Inflammatory macrophage treated with lipopolysaccharide for 4 hours (primary cell): ENCODE measurements at regions not wholly inside any gene's neighbourhood (a gene's known extent, or its start where the extent isn't known, plus 50 kb on each side); places are given as distances from the start of the nearest gene placed in this dataset.
"Not testable (repeated sequence)": the region's sequence is repeated elsewhere in the genome, so short reads cannot be mapped to it uniquely, and the experiment has no call there.

Experiments
- DNase-seq: peaks from one replicate; pipeline ENCODE4 v3.0.0-alpha.2; 2020

GRCh38 chr4:1558205-1558604 lies 125.9 kb downstream of the FAM53A start:
- DNase-seq: no peak

DNA sequence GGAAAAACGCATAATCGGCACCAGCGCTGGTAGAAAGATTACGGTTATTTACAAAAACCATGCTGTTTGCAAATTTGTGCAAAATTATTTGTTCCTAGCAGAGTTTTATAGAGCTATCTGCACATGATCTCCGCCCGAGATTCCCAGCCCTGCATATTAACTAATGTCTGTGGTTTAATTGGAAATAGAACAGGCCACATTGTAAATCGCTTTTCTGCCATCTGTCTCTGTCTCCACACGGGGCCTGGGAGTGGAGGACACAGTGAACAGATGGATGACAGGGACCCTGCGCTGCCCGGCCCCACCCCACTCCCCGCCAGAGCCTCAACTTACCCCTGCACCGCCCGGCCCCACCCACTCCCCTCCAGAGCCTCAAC lies 126.9 kb downstream of the FAM53A start:
- DNase-seq: no peak

GRCh38 chr4:1556541-1557220 lies 127.4 kb downstream of the FAM53A start:
- DNase-seq: no peak

DNA sequence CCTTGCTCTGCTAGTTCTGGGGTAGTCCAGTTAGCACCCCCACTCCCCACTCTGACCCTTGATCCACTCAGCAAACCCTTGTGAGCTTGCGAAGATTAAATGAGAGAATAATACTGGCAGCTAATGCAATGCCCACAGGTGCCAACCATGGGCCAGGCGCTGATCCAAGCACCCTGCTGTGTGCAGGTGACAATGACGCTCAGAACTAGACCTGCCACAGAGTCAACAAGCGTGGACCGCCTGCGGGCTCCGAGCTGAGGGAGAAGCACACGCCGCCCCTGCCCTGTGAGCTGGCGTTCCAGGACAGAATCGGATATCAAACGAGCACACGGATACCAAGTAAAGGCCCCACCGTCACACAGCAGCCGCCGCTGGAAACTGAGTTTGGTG lies 129.2 kb downstream of the FAM53A start:
- DNase-seq: no peak

GRCh38 chr4:1554246-1554875 lies 129.8 kb downstream of the FAM53A start:
- no peak for DNase-seq

GRCh38 chr4:1553365-1553764 lies 130.7 kb downstream of the FAM53A start:
- DNase-seq: no peak

- DNase-seq: no peak
Measured at GRCh38 chr4:1552451-1552850, 131.7 kb downstream of the FAM53A start.

GRCh38 chr4:1551211-1551610 lies 132.9 kb downstream of the FAM53A start:
- DNase-seq: no peak

DNA sequence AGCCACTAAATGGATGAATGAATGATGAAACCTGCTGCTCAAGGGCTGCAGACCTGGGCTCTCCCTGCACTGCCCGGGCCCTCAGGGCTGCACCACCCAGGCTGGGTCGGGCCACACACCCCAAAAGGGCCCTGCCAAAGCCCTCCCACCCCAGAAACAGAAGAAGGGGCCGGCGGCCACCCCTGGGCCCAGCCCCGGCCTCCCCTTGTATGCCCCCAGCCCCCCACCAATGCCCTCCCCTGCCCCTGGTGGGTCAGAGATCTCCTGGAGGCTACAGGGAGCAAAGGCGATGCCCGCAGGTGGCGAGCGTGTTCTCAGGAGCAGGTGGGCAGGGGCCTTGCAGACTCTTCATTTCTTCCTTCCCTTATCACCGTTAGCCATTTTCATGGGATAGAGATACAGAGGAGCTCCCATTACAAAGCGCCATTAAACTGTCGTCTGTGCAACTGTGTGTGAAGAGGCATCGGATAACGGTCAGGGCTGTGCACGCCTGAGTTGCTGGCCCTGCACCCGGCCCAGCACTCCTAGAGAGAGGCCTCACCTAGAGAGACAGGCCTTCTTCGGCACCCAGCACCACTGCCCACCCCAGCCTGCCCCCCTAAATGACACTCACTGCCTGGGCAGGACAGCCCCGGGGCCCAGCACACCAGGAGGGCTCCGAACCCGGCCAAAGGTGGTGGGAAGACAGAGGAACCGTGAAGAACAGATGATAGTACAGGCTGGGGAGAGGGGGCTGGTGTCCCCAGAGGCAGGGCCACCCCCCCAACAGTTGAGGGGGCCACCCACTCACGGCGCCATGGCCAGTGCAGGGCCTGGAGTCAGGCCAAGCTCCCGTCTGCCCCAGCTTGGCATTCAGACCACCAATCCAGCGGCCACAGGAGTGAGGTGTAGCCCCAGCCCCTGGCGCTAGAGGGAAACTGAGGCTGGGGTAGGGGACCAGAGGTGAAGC lies 133.7 kb downstream of the FAM53A start:
- no peak for DNase-seq

DNA sequence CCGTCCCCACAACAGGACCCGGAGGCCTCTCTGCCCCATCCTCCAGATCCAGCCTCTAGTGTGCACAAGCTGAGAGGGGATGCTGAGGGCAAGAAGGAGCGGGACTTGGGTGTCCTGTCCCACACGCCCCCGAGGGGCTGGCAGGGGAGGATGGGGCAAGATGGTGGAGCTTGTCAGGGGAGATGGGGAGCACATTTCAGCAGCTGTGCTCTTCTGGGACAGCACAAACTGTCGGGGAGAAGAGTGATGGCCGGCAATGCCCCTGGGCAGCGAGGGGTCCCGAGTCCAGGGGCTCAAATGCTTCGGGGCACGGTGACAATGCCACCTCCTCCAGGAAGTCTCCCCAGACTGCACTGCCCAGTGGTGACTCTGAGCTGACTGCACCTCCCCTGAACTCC lies 134.5 kb downstream of the FAM53A start:
- no peak for DNase-seq

- peak; percentile 6 for DNase-seq
Measured at GRCh38 chr4:1548827-1549637, 135.1 kb downstream of the FAM53A start.

- no peak for DNase-seq
Measured at GRCh38 chr4:1547856-1548826, 136.0 kb downstream of the FAM53A start.

- DNase-seq: no peak
Measured at GRCh38 chr4:1547131-1547855, 136.8 kb downstream of the FAM53A start.

DNA sequence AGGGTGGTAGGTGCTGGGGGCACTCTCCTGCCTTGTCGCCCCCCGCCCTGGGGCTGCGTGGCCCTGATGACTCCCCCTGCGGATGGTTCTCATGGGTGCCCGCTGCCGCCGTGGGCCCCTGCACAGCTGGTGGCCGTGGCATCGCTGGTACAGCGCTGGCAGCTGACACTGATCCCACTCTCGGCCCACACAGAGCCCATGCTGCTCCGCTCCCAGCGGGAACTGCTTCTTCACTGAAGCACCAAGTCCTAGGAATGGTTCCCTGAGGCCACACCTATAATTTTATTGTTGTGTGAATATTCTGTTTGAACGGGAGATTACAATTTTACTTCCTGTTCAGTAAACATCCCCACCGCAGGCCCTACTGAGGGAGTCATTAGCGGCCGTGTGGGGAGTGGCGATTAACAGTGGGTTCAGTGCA lies 138.6 kb upstream of the NKX1-1 start:
- no peak for DNase-seq

DNA sequence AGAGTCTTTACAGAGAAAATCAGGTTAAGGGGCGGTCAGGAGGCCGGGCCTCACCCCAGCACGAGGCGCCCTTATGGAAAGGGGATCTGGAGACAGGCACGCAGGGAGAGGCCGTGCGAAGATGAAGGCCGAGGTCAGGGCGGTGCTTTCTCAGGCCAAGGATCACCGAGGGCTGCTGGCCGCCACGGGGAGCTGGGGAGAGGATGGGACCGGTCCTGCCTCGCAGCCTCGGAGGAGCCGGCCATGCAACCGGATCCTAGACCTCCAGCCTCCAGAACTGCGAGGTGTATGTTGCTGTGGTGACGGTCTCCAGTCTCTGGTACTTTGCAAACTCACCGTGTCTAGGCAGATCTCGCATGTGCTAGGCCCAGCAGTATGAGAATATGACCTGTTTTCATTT lies 138.2 kb upstream of the NKX1-1 start:
- not testable (repeated sequence) for DNase-seq

DNA sequence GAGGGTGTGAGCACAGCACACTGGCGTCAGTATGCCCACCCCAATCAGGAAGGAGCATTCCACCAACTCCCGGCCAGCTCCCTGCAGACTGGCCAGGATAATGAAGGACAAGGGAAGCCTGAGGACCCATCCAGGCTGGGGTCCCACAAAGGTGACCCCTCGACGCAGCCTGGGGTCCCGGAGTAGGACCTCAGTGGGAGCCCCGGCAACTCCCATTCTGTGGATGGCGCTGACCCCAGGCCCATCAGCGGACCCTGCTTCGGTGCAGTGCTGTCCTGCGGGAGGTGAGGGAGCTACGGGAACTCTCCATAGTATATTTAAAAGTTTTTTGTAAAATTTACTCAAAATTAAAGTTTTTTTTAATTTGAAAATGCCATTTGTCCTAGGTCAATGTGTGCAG lies 137.7 kb upstream of the NKX1-1 start:
- DNase-seq: no peak

DNA sequence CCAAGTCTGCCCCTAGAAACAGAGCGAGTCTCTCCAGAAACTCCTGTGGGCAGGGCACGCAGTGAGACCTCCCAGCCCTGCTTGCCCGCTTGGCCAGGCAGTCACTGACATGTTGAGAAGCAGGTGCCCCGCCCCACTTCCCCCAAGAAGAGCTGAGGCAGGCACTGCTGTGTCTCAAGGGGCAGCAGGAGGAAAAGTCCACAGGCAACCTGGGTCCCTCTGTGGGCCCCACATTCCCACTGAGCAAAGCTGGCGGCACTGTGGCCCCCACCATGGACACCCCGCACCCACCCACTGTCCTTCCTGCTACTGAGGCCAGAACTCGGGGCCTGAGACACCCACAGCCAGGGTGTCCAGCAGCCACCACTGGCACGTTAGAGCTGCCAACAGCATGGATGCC lies 137.3 kb upstream of the NKX1-1 start:
- no peak for DNase-seq

GRCh38 chr4:1542516-1543320 lies 136.5 kb upstream of the NKX1-1 start:
- DNase-seq: no peak

GRCh38 chr4:1542226-1542490 lies 135.9 kb upstream of the NKX1-1 start:
- DNase-seq: no peak

DNA sequence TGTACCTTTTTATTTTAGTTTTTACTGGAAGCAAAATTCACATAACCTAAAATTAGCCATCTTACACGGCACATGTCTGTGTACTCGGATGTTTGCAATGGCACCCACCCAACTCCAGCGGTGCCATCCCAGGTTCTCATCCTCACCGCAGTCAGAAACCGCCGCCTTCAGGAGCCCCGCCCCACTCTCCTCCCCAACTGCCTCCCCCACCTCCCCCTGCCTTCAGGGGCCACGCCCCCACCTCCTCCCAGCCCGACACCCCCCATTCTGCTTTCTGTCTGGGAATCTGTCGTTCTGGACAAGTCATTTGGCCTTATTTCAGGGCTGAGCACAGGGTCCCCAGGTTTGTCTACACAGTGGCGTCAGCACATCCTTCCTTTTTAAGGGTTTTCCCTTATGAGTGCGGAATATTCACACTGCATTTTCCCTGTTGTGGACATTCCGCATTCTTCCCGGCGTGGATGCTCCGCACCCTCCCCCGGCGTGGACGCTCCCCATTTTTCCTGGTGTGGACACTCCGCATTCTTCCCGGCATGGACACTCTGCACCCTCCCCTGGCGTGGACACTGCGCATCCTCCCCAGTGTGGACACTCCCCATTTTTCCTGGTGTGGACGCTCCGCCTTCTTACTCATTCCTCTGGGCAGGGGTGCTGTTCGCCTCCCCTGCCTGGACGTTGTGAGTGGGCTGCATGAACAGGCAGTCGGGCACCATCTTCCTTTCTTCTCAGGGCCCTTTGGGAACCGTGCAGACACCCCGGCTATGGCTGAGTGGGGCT lies 135.4 kb upstream of the NKX1-1 start:
- no peak for DNase-seq
